G401 (cell line): ENCODE measurements at regions not wholly inside any gene's neighbourhood (a gene's known extent, or its start where the extent isn't known, plus 50 kb on each side); places are given as distances from the start of the nearest gene placed in this dataset.
"Not testable (repeated sequence)": the region's sequence is repeated elsewhere in the genome, so short reads cannot be mapped to it uniquely, and the experiment has no call there.

ENCODE experiments used
- DNase-seq: peaks from one replicate; pipeline ENCODE4 v3.0.0-alpha.2; 2015; ENCODE audit warnings: low spot score
- in situ Hi-C: cut with HindIII; loops from 2 replicates; pipeline ENCODE4 v1.10.0; 2016; ENCODE audit warnings: low sequenced_read_pairs, mixed read lengths

DNA sequence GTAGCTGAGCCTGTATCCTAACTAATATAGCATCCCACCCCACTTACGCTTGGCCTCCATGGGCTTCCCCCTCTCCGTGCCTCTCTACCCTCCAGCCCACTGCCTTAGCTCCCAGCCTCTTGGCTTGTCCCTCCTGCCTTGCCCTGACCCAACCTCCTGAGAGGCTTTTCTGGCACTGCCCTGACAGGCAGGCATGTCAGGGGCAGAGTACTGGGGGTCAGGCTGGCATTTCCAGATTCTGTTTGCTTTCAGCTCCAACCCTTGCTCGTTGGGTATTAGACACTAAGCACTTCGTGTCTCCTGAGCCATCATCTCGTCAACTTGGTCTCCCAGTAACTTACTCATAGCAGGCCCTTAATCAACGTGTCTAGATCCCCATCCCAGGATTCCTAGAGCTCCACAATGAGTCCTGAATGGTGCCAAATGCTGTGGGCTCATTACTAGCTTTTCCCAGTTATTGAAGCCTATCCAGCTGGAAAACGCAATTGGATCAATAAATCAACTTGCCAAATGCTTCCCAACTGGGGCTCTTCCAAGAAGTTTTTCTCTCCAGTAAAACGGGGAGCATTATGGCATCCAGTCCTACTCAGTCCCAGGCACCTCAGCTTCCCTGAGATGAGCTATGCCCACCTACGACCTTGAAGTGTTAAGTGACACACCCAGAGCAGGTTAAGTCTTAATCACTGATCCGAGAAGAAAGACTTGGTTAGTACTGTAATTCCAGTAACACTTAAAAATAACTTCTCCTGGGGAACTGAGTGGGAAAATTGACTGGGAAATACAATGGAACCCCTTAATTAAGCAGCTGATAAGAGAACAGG, 78.5 kb upstream of the DLG1 start:
- no peak for DNase-seq
- in situ Hi-C loops = no loop called here

DNA sequence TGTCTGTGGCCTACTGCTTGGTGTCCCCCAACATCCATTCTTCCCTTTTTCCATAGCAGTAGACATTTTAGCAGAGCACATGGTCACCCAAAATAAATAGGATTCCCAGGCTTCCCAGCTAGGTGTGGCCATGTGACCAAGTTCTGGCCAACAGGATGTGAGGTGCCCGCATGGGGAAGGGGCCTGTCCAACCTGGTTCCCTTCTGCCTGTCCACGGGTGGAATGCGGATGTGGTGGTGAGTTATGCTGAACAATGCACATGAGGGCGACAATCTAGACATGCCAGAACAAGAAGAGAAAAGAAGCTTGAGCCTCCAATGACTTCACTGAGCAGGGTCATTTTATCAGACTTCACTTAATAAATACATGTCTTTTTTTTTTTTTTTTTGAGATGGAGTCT, 77.6 kb upstream of the DLG1 start:
- in situ Hi-C loops = no loop called here
- no peak for DNase-seq

DNA sequence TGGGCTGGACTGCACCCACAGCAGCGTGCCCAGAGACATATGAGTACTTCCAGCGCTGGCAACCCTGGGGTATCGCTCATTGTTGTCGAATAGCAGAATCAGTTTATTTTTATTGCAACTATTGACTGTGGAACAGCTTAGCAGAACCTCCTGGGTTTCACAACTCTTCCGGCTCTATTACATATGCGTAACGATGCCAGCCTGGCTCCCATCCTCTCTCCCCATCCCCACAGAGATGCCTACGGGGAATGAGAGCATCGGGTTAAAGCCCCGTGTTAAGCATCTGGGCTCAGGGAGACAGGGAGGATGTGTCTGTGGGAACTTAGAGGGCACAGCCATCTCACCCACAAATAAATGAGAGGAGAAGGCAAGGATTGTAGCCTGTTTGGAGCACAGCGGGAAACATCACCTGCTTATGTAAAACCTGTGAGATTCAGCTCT, 76.6 kb upstream of the DLG1 start:
- peak; percentile 71 for DNase-seq
- in situ Hi-C loops = no loop called here

DNA sequence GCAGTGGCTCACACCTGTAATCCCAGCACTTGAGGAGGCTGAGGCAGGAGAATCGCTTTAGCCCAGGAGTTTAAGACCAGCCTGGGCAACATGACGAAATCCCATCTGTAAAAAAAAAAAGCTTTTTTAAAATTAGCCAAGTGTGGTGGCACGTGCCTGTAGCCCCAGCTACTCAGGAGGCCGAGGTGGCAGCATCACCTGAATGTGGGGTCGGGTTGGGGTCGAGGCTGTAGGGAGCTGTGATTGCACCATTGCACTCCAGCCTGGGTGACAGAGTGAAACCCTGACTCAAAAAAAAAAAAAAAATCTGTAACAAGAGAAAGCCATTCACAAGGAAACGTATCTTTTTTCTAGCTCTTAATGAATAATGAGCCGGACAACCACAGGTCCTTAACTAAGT, 74.7 kb upstream of the DLG1 start:
- no peak for DNase-seq
- in situ Hi-C loops = no loop called here

GRCh38 chr3:197372047-197372661, 73.7 kb upstream of the DLG1 start:
- in situ Hi-C loops = no loop called here
- DNase-seq = no peak

DNA sequence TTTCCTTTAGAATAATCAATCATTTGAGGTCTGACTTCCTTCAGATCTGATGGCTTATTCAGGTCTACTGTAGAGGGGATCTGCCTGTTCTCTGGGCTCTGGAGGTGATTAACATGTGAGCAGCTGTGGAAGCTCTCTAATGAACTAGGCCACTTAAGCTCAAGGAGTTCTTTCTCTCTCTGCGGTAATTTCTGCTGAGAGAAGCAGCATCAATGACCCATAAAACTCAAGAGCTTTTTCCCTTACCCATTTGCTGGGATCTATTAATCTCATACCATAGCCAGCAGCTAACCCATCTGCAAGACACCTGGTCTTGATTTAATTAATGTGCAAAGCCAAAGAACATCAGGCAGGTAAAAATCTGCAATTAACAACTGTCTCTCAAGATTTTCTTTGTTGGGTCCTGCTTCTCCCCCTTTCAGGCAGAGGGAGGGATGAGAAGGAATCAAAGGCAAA, 73.2 kb upstream of the DLG1 start:
- DNase-seq = no peak
- in situ Hi-C loops = no loop called here

- DNase-seq = no peak
- in situ Hi-C loops = no loop called here
Measured at GRCh38 chr3:197369545-197369944, 71.1 kb upstream of the DLG1 start.

GRCh38 chr3:197368821-197369220, 70.4 kb upstream of the DLG1 start:
- in situ Hi-C loops = no loop called here

DNA sequence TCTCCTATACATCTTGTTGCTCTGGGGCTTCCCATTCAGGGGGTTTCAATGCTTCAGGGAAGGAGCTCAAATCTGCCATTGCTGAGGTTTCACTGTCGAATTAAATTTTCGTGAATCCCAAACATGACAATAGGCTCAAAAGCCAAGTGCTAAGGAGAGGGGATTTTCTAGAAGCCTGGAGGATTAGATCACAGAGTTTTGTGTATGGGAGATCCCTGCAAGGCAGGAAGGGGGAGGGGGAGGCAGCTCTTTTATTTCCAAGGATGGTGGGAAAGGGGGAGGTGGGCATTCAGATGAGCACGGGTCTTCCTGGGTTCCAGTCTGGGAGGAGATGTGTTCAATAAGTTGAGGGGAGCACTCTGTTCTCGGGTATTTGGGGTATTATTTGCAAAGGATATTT, 69.9 kb upstream of the DLG1 start:
- in situ Hi-C loops = no loop called here
- no peak for DNase-seq

More at GRCh38 chr3:197368821-197369220, 70.4 kb upstream of the DLG1 start:
- no peak for DNase-seq

GRCh38 chr3:197367081-197367780, 68.8 kb upstream of the DLG1 start:
- DNase-seq = peak; percentile 4
- in situ Hi-C loops = no loop called here

DNA sequence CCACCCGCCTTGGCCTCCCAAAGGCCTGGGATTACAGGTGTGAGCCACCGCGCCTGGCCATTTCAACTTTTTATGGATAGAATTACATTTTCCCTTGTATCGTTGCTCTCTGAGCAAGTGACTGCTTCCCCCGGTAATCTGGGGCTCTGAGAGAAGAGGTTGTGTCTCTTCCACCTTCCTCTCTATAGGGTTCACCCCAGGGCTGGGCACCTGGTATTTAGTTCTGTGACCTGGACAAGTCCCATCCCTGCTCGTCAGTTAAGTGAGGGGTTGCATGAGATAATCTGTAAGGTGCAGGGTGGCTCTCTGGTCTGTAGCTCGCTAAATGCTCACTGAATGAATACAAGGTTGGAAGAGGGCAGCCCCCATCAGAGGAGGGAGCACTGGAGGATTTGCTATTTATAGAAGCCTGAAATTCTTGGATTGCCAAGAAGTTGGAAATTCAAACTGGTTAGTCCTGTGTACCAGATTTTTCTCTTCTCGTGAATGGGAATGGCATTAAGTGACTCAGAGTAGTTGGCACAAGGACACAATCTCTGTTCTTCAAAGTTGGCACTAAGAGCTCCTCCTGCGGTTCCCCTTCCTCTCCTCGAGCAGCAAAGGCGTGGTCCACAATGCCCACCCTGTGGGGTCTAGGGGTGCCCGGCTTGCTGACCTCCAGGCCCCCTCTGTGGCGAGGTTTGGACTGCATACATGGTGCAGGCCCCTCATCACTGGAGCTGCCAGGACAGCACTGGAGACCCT, 68.1 kb upstream of the DLG1 start:
- in situ Hi-C loops = no loop called here
- DNase-seq = peak; percentile 3

GRCh38 chr3:197365586-197365985, 67.2 kb upstream of the DLG1 start:
- in situ Hi-C loops = no loop called here
- DNase-seq = no peak

DNA sequence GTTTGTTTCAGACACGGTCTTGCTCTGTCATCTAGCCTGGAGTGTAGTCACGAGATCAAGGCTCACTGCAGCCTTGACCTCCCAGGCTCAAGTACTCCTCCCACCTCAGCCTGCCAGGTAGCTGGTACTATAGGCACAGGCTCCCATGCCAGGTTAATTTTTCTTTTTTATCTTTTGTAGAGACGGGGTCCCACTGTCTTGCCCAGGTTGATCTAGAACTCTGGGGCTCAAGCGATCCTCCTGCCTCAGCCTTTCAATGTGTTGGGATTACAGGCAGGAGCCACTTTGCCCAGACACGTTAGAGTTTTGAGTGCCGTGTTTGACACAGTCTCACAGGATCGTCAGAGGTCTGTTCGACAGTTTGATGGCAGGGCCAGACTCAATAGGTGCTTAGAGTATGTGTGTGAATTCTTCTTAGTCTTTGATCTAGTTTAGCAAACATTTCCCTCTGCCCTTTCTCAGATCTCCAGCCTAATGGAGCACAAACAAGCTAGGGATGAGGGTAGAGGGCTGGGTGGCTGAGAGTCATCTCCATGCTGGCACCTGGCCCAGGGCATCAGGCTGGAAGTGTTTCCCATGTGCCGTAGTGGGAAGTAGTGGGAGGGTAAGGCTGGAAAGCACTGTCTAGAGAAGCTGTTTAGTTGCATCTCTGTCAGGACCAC, 66.1 kb upstream of the DLG1 start:
- peak; percentile 31 for DNase-seq
- in situ Hi-C loops = no loop called here

- in situ Hi-C loops = no loop called here
Measured at GRCh38 chr3:197363553-197364409, 65.4 kb upstream of the DLG1 start.

GRCh38 chr3:197362081-197362480, 63.7 kb upstream of the DLG1 start:
- in situ Hi-C loops = no loop called here
- no peak for DNase-seq

More at GRCh38 chr3:197363553-197364409, 65.4 kb upstream of the DLG1 start:
- DNase-seq = no peak

DNA sequence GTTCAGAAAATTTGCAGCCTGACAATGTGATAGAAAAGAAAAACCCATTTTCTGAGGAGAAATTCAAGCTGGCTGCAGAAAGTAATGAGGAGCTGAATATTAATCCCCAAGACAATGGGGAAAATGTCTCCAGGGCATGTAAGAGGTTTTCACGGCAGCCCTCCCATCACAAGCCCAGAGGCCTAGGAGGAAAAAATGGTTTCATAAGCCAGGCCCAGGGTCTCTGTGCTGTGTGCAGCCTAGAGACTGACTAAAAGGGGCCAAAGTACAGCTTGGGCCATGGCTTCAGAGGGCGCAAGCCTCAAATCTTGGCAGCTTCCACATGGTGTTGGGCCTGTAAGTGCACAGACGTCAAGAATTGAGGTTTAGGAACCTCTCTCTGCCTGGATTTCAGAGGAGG, 61.7 kb upstream of the DLG1 start:
- in situ Hi-C loops = not testable (repeated sequence)

GRCh38 chr3:197359476-197359875, 61.1 kb upstream of the DLG1 start:
- in situ Hi-C loops, DNase-seq: not testable (repeated sequence)

More for the DNA sequence above, 61.7 kb upstream of the DLG1 start:
- DNase-seq = not testable (repeated sequence)

DNA sequence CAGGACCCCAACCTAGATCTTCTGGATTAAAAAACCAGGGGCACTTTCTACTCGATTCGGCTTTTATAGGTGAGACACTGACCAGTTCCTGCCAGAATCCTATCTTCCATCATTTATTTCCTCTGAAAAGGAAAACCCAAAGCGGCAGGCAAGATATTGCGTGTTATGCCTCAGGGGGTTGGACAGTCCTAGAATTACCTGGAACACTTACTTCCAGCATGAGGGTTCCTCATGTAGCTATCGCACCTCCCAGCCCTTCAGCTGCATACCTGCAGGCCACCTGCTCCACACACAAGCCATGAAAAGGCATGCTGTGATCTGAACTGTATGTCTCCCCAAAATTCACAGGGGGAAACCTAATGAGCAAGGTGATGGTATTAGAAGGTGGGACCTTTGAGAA, 58.3 kb upstream of the DLG1 start:
- in situ Hi-C loops = no loop called here
- DNase-seq = no peak
